Esophagus squamous epithelium (tissue), 4 donors: ENCODE measurements at regions not wholly inside any gene's neighbourhood (a gene's known extent, or its start where the extent isn't known, plus 50 kb on each side); places are given as distances from the start of the nearest gene placed in this dataset.

Experiments used
- POLR2A ChIP-seq, 4 donors: fragments of 450-650 bp; IDR thresholded peaks; one replicate each; pipeline ENCODE4 v1.6.1; 2017; ENCODE audit warnings: antibody characterized with exemption in 4 of 4, mild to moderate bottlenecking in 4 of 4, moderate library complexity in 3 of 4
- TF ChIP-seq, protein P1 (sequence below), 6 experiments: fragments of 450-650 bp in 4 of 6; fragments of 200-600 bp in 2 of 6; sonication (generic) in 2 of 6; IDR thresholded peaks; one replicate each; pipeline ENCODE4 v1.5.1; 2016 to 2019; ENCODE audit warnings: antibody characterized with exemption in 6 of 6, mild to moderate bottlenecking in 4 of 6, moderate library complexity in 4 of 6

- TF ChIP-seq, protein P1, sequence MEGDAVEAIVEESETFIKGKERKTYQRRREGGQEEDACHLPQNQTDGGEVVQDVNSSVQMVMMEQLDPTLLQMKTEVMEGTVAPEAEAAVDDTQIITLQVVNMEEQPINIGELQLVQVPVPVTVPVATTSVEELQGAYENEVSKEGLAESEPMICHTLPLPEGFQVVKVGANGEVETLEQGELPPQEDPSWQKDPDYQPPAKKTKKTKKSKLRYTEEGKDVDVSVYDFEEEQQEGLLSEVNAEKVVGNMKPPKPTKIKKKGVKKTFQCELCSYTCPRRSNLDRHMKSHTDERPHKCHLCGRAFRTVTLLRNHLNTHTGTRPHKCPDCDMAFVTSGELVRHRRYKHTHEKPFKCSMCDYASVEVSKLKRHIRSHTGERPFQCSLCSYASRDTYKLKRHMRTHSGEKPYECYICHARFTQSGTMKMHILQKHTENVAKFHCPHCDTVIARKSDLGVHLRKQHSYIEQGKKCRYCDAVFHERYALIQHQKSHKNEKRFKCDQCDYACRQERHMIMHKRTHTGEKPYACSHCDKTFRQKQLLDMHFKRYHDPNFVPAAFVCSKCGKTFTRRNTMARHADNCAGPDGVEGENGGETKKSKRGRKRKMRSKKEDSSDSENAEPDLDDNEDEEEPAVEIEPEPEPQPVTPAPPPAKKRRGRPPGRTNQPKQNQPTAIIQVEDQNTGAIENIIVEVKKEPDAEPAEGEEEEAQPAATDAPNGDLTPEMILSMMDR (IDR thresholded peaks at IDR 0.05) = no peak
- TF ChIP-seq POLR2A (IDR thresholded peaks at IDR 0.05) = no peak
These were observed 317.4 kb downstream of the C11orf87 start for GRCh38 chr11:109739379-109739778.
